ENCODE measurements at regions not wholly inside any gene's neighbourhood (a gene's known extent, or its start where the extent isn't known, plus 50 kb on each side); places are given as distances from the start of the nearest gene placed in this dataset.

- Histone ChIP-seq H3K4me3 (replicated peaks in 1 of 4; ENCODE audit: control extremely low read depth in 1 of 4, insufficient read depth in 1 of 4, low read depth in 3 of 4, low read length in 4 of 4) (no peak overlapping the region), H3K27me3 (ENCODE audit: control insufficient read depth, insufficient read depth, low read length) (no peaks in the 10 kb centered on the region), H4K20me1 (ENCODE audit: control insufficient read depth, extremely low read depth, insufficient read depth, low read length) (no peaks in the 10 kb centered on the region), H3K4me2 (ENCODE audit: extremely low read depth, insufficient read depth, low read length) (no peak overlapping the region), H3K9me3 (ENCODE audit: control insufficient read depth, insufficient read depth, low read depth, low read length) (no peaks in the 10 kb centered on the region), H3K9ac (ENCODE audit: insufficient read depth, low read length) (no peak overlapping the region), H3K36me3 (ENCODE audit: control insufficient read depth, insufficient read depth, low read length) (no peaks in the 10 kb centered on the region), H2AFZ (ENCODE audit: low read length) (no peak overlapping the region), H3K79me2 (ENCODE audit: control insufficient read depth, insufficient read depth, low read length) (no peaks in the 10 kb centered on the region), H3K27ac (ENCODE audit: insufficient read depth, low read length) (no peak overlapping the region), H3K4me1 (ENCODE audit: control insufficient read depth, extremely low read depth, insufficient read depth, low read length) (no peaks in the 10 kb centered on the region)
- DNase-seq (ENCODE audit: low read depth in 2 of 2), result peak in 1 of 2 donors; percentile 56
- TF ChIP-seq CTCF (conservative IDR thresholded peaks at IDR 0.05 in 1 of 2, IDR thresholded peaks at IDR 0.05 in 1 of 2; ENCODE audit: low read depth in 1 of 2, low read length in 2 of 2) (no peak), EZH2 (IDR thresholded peaks at IDR 0.05; ENCODE audit: low read length, missing control alignments) (no peak)
These were observed 431.2 kb upstream of the GYPC start for GRCh38 chr2:126224776-126225175.

- no peaks in the 10 kb centered on the region for H3K9me3 ChIP-seq (ENCODE audit: control insufficient read depth, insufficient read depth, low read depth, low read length)
- TF ChIP-seq CTCF (conservative IDR thresholded peaks at IDR 0.05 in 1 of 2, IDR thresholded peaks at IDR 0.05 in 1 of 2; ENCODE audit: low read depth in 1 of 2, low read length in 2 of 2), result peak in 1 of 2 donors; percentile 40
- TF ChIP-seq EZH2 (IDR thresholded peaks at IDR 0.05; ENCODE audit: low read length, missing control alignments), result no peak
- H3K4me3 ChIP-seq (replicated peaks in 1 of 4; ENCODE audit: control extremely low read depth in 1 of 4, insufficient read depth in 1 of 4, low read depth in 3 of 4, low read length in 4 of 4), result no peak overlapping the region
- H3K27me3 ChIP-seq (ENCODE audit: control insufficient read depth, insufficient read depth, low read length), result no peaks in the 10 kb centered on the region
- H3K4me2 ChIP-seq (ENCODE audit: extremely low read depth, insufficient read depth, low read length), result no peak overlapping the region
- H3K4me1 ChIP-seq (ENCODE audit: control insufficient read depth, extremely low read depth, insufficient read depth, low read length), result no peaks in the 10 kb centered on the region
- H3K27ac ChIP-seq (ENCODE audit: insufficient read depth, low read length), result no peak overlapping the region
- no peaks in the 10 kb centered on the region for H3K36me3 ChIP-seq (ENCODE audit: control insufficient read depth, insufficient read depth, low read length)
- H3K79me2 ChIP-seq (ENCODE audit: control insufficient read depth, insufficient read depth, low read length), result no peaks in the 10 kb centered on the region
- no peak overlapping the region for H2AFZ ChIP-seq (ENCODE audit: low read length)
- DNase-seq (ENCODE audit: low read depth in 2 of 2), result peak in 1 of 2 donors; percentile 16
- H3K9ac ChIP-seq (ENCODE audit: insufficient read depth, low read length), result no peak overlapping the region
- no peaks in the 10 kb centered on the region for H4K20me1 ChIP-seq (ENCODE audit: control insufficient read depth, extremely low read depth, insufficient read depth, low read length)
These were observed 428.7 kb upstream of the GYPC start for GRCh38 chr2:126227250-126227649.

GRCh38 chr2:126228531-126228930 is 427.4 kb upstream of the GYPC start:
- H4K20me1 ChIP-seq (ENCODE audit: control insufficient read depth, extremely low read depth, insufficient read depth, low read length), result no peaks in the 10 kb centered on the region
- no peak for TF ChIP-seq EZH2 (IDR thresholded peaks at IDR 0.05; ENCODE audit: low read length, missing control alignments)
- TF ChIP-seq CTCF (conservative IDR thresholded peaks at IDR 0.05 in 1 of 2, IDR thresholded peaks at IDR 0.05 in 1 of 2; ENCODE audit: low read depth in 1 of 2, low read length in 2 of 2), result no peak
- no peak overlapping the region for H3K4me3 ChIP-seq (replicated peaks in 1 of 4; ENCODE audit: control extremely low read depth in 1 of 4, insufficient read depth in 1 of 4, low read depth in 3 of 4, low read length in 4 of 4)
- no peak overlapping the region for H3K4me2 ChIP-seq (ENCODE audit: extremely low read depth, insufficient read depth, low read length)
- H3K9me3 ChIP-seq (ENCODE audit: control insufficient read depth, insufficient read depth, low read depth, low read length), result no peaks in the 10 kb centered on the region
- no peak for DNase-seq (ENCODE audit: low read depth in 2 of 2)
- no peak overlapping the region for H2AFZ ChIP-seq (ENCODE audit: low read length)
- no peak overlapping the region for H3K9ac ChIP-seq (ENCODE audit: insufficient read depth, low read length)
- H3K4me1 ChIP-seq (ENCODE audit: control insufficient read depth, extremely low read depth, insufficient read depth, low read length), result no peaks in the 10 kb centered on the region
- H3K36me3 ChIP-seq (ENCODE audit: control insufficient read depth, insufficient read depth, low read length), result no peaks in the 10 kb centered on the region
- no peaks in the 10 kb centered on the region for H3K27me3 ChIP-seq (ENCODE audit: control insufficient read depth, insufficient read depth, low read length)
- H3K27ac ChIP-seq (ENCODE audit: insufficient read depth, low read length), result no peak overlapping the region
- no peaks in the 10 kb centered on the region for H3K79me2 ChIP-seq (ENCODE audit: control insufficient read depth, insufficient read depth, low read length)

Measured in fibroblast of lung (primary cell).